A673 (cell line): ENCODE measurements at regions not wholly inside any gene's neighbourhood (a gene's known extent, or its start where the extent isn't known, plus 50 kb on each side); places are given as distances from the start of the nearest gene placed in this dataset.

Experiments used
- EZH2 ChIP-seq: fragments of 200-600 bp; sonication (generic); IDR thresholded peaks from 2 replicates; pipeline ENCODE4 v1.6.1; 2017; ENCODE audit warnings: borderline replicate concordance, low read depth, mild to moderate bottlenecking, mixed read lengths, antibody characterized with exemption, low read length; ENCODE audit not compliant: poor library complexity, severe bottlenecking
- TF ChIP-seq, protein P1 (sequence below): fragments of 300-800, 200-600 bp; sonication (generic); conservative IDR thresholded peaks from 2 replicates; pipeline ENCODE4 v1.5.1; 2017; ENCODE audit warnings: low read depth, mild to moderate bottlenecking, antibody characterized with exemption, low read length, moderate library complexity, mixed read lengths

DNA sequence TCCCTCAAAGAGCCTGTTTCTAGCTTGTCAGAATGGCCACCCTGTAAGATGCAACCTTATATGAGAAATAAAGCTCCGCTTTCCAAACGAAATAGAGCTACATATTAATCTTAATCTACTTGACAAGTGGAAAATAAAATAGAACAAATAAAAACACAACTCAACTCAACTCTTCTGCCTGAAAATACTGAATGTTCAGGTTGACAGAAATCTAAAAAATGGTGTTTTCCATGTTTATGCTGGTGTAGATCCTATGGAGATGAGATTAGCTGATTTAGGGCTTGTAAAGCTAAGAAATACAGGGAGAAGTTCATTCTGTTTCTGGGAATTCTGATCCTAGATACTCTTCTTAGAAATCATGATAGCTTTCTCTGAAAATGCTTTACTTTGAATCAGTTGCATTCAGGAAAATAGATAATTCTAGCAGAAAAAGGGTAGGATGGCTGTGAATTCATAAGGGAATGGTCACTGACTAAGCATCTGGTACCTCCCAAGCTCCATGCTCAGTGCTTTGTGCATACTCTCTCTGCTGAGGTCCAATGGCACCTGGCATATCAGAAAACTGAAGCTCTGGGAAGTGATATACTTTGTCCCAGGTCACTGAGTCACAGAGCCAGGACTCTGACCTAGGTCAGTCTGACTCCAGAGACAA is 89.2 kb upstream of the EXOC1L start:
- no peak for TF ChIP-seq EZH2
- TF ChIP-seq, protein P1, sequence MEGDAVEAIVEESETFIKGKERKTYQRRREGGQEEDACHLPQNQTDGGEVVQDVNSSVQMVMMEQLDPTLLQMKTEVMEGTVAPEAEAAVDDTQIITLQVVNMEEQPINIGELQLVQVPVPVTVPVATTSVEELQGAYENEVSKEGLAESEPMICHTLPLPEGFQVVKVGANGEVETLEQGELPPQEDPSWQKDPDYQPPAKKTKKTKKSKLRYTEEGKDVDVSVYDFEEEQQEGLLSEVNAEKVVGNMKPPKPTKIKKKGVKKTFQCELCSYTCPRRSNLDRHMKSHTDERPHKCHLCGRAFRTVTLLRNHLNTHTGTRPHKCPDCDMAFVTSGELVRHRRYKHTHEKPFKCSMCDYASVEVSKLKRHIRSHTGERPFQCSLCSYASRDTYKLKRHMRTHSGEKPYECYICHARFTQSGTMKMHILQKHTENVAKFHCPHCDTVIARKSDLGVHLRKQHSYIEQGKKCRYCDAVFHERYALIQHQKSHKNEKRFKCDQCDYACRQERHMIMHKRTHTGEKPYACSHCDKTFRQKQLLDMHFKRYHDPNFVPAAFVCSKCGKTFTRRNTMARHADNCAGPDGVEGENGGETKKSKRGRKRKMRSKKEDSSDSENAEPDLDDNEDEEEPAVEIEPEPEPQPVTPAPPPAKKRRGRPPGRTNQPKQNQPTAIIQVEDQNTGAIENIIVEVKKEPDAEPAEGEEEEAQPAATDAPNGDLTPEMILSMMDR = no peak
